HG03378 (cell line): ENCODE measurements at regions not wholly inside any gene's neighbourhood (a gene's known extent, or its start where the extent isn't known, plus 50 kb on each side); places are given as distances from the start of the nearest gene placed in this dataset.

Source experiments
- ATAC-seq: cut with Tn5 transposase; IDR thresholded peaks from one replicate; pipeline ENCODE4 v1.9.1; 2021; ENCODE audit warnings: mild to moderate bottlenecking, moderate library complexity; ENCODE audit not compliant: unreplicated experiment

- ATAC-seq: no peak
Observed at GRCh38 chr3:162764051-162764807, 1267.6 kb downstream of the OTOL1 start.

- no peak for ATAC-seq
Observed at GRCh38 chr3:162764808-162765071, 1268.1 kb downstream of the OTOL1 start.

- no peak for ATAC-seq
Observed at GRCh38 chr3:162765524-162765923, 1268.9 kb downstream of the OTOL1 start.

- no peak for ATAC-seq
Observed at GRCh38 chr3:162769564-162769963, 1273.0 kb downstream of the OTOL1 start.

GRCh38 chr3:162770551-162770950, 1273.9 kb downstream of the OTOL1 start:
- no peak for ATAC-seq

- no peak for ATAC-seq
Observed at GRCh38 chr3:162774613-162775100, 1278.0 kb downstream of the OTOL1 start.

GRCh38 chr3:162776148-162776547, 1279.5 kb downstream of the OTOL1 start:
- ATAC-seq: no peak

GRCh38 chr3:162777118-162777517, 1280.5 kb downstream of the OTOL1 start:
- no peak for ATAC-seq

- ATAC-seq: no peak
Observed at GRCh38 chr3:162780313-162780712, 1283.7 kb downstream of the OTOL1 start.

- no peak for ATAC-seq
Observed at GRCh38 chr3:162799910-162800309, 1303.3 kb downstream of the OTOL1 start.

GRCh38 chr3:162802228-162802965, 1305.8 kb downstream of the OTOL1 start:
- ATAC-seq: no peak

GRCh38 chr3:162810776-162811175, 1314.2 kb downstream of the OTOL1 start:
- no peak for ATAC-seq

- ATAC-seq: no peak
Observed at GRCh38 chr3:162842549-162843216, 1346.1 kb downstream of the OTOL1 start.

GRCh38 chr3:162845918-162846317, 1349.3 kb downstream of the OTOL1 start:
- ATAC-seq: no peak

GRCh38 chr3:162847511-162847910, 1350.9 kb downstream of the OTOL1 start:
- ATAC-seq: no peak

GRCh38 chr3:162863579-162863978, 1367.0 kb downstream of the OTOL1 start:
- ATAC-seq: no peak

- ATAC-seq: no peak
Observed at GRCh38 chr3:162865466-162865865, 1368.9 kb downstream of the OTOL1 start.

- ATAC-seq: no peak
Observed at GRCh38 chr3:162879021-162879562, 1382.5 kb downstream of the OTOL1 start.

- ATAC-seq: no peak
Observed at GRCh38 chr3:162884373-162884772, 1387.8 kb downstream of the OTOL1 start.

GRCh38 chr3:162892921-162893793, 1396.5 kb downstream of the OTOL1 start:
- ATAC-seq: no peak

- ATAC-seq: no peak
Observed at GRCh38 chr3:162897291-162897690, 1400.7 kb downstream of the OTOL1 start.
